IMR-90 (cell line): ENCODE measurements at regions not wholly inside any gene's neighbourhood (a gene's known extent, or its start where the extent isn't known, plus 50 kb on each side); places are given as distances from the start of the nearest gene placed in this dataset.

Experiments
- ATAC-seq: fragments of 200-7000 bp; cut with Tn5 transposase; 2 replicates; pipeline ENCODE4 v1.9.1; 2020; ENCODE audit warnings: low read depth, mild to moderate bottlenecking, moderate library complexity
- BruUV-seq: library from RNA; stranded (reverse); fragments of 400-500 nt; replicated peaks from 2 replicates; lab custom pipeline; 2021; lab: Mats Ljungman, UMichigan
- CTCF ChIA-PET: fragments of 300-600 bp; formaldehyde crosslinking; extraction: SDS; loops from one replicate; lab custom pipeline; 2021; ENCODE audit warnings: antibody characterized with exemption; lab: Yijun Ruan, JAX
- POLR2A ChIA-PET: fragments of 300-600 bp; sonication (Branson Sonifier 250); formaldehyde crosslinking; loops from one replicate; lab custom pipeline; 2022; ENCODE audit warnings: antibody characterized with exemption; ENCODE audit not compliant: unreplicated experiment; lab: Charles Lee
- DNase-seq: peaks from one replicate; pipeline ENCODE4 v3.0.0; 2013
- H2AFZ ChIP-seq: replicated peaks from 2 replicates; pipeline ENCODE3; 2013; ENCODE audit warnings: low read length, mild to moderate bottlenecking; ENCODE audit not compliant: poor library complexity
- H2AK5ac ChIP-seq: 2 replicates; pipeline ENCODE4 v1.6.1; 2013; ENCODE audit warnings: low read depth, low read length, inconsistent platforms
- H2AK9ac ChIP-seq: replicated peaks from 2 replicates; pipeline ENCODE3; 2013; ENCODE audit warnings: mild to moderate bottlenecking, low read depth, low read length, moderate library complexity; ENCODE audit not compliant: poor library complexity
- H2BK120ac ChIP-seq: 2 replicates; pipeline ENCODE4 v1.6.1; 2013; ENCODE audit warnings: low read depth, low read length, inconsistent platforms
- H2BK15ac ChIP-seq: 3 replicates; pipeline ENCODE4 v1.6.1; 2013; ENCODE audit warnings: low read depth, low read length, inconsistent platforms
- H2BK20ac ChIP-seq: 2 replicates; pipeline ENCODE4 v1.6.1; 2013; ENCODE audit warnings: low read depth, mild to moderate bottlenecking, inconsistent platforms, low read length, moderate library complexity
- H2BK5ac ChIP-seq: 2 replicates; pipeline ENCODE4 v1.6.1; 2013; ENCODE audit warnings: mild to moderate bottlenecking, low read depth, low read length, inconsistent platforms; ENCODE audit not compliant: poor library complexity, severe bottlenecking
- H3K14ac ChIP-seq: replicated peaks from 2 replicates; pipeline ENCODE4 v1.6.1; 2013; ENCODE audit warnings: low read depth, low read length, inconsistent platforms
- H3K18ac ChIP-seq: 2 replicates; pipeline ENCODE4 v1.6.1; 2013; ENCODE audit warnings: low read depth, low read length, control low read depth
- H3K23ac ChIP-seq: 2 replicates; pipeline ENCODE4 v1.6.1; 2013; ENCODE audit warnings: low read depth, low read length, inconsistent platforms
- H3K27ac ChIP-seq: 2 replicates; pipeline ENCODE4 v1.5.1; 2013; ENCODE audit warnings: mild to moderate bottlenecking, control low read depth, low read length; ENCODE audit not compliant: insufficient read depth
- H3K27me3 ChIP-seq: 2 replicates; pipeline ENCODE4 v1.6.1; 2013; ENCODE audit warnings: low read length; ENCODE audit not compliant: control insufficient read depth, insufficient read depth
- H3K36me3 ChIP-seq: 2 replicates; pipeline ENCODE4 v1.6.1; 2013; ENCODE audit warnings: low read length, mixed read lengths; ENCODE audit not compliant: control insufficient read depth, insufficient read depth
- H3K4ac ChIP-seq: 2 replicates; pipeline ENCODE4 v1.6.1; 2013; ENCODE audit warnings: low read depth, low read length, inconsistent platforms
- H3K4me1 ChIP-seq: 2 replicates; pipeline ENCODE4 v1.6.1; 2013; ENCODE audit warnings: low read length, mixed read lengths; ENCODE audit not compliant: control insufficient read depth, insufficient read depth
- H3K4me2 ChIP-seq: 2 replicates; pipeline ENCODE4 v1.6.1; 2013; ENCODE audit warnings: low read depth, mild to moderate bottlenecking, control low read depth, low read length, moderate library complexity
- H3K4me3 ChIP-seq: 2 replicates; pipeline ENCODE4 v1.5.1; 2013; ENCODE audit warnings: low read depth, mild to moderate bottlenecking, control low read depth, low read length, moderate library complexity; ENCODE audit not compliant: insufficient read depth
- H3K56ac ChIP-seq: 2 replicates; pipeline ENCODE4 v1.6.1; 2013; ENCODE audit warnings: low read length, inconsistent platforms; ENCODE audit not compliant: insufficient read depth; ENCODE audit errors: extremely low read depth
- H3K79me1 ChIP-seq, 2 experiments: 2 replicates each; pipeline ENCODE4 v1.6.1; 2013; ENCODE audit warnings: low read length in 2 of 2, inconsistent platforms in 1 of 2, low read depth in 1 of 2
- H3K9ac ChIP-seq: 2 replicates; pipeline ENCODE4 v1.6.1; 2013; ENCODE audit warnings: low read depth, low read length, control low read depth
- H3K9me1 ChIP-seq: 2 replicates; pipeline ENCODE4 v1.6.1; 2013; ENCODE audit warnings: low read length, inconsistent platforms; ENCODE audit not compliant: insufficient read depth
- H3K9me3 ChIP-seq: 2 replicates; pipeline ENCODE4 v1.6.1; 2013; ENCODE audit warnings: low read length; ENCODE audit not compliant: control insufficient read depth, insufficient read depth
- H4K20me1 ChIP-seq: 2 replicates; pipeline ENCODE4 v1.6.1; 2013; ENCODE audit warnings: low read length, inconsistent platforms; ENCODE audit not compliant: insufficient read depth
- H4K5ac ChIP-seq: 2 replicates; pipeline ENCODE4 v1.6.1; 2013; ENCODE audit warnings: mild to moderate bottlenecking, low read depth, low read length, control low read depth
- H4K8ac ChIP-seq, 2 experiments: 2 replicates each; pipeline ENCODE4 v1.6.1; 2013; ENCODE audit warnings: low read depth in 2 of 2, low read length in 2 of 2, control low read depth in 1 of 2, inconsistent platforms in 1 of 2
- H4K91ac ChIP-seq: 2 replicates; pipeline ENCODE4 v1.6.1; 2013; ENCODE audit warnings: low read depth, low read length, inconsistent platforms; ENCODE audit not compliant: insufficient read depth
- BHLHE40 ChIP-seq: fragments of 150-350 bp; IDR thresholded peaks from 2 replicates; pipeline ENCODE4 v1.6.1; 2016; ENCODE audit warnings: mild to moderate bottlenecking, low read depth, low read length
- CEBPB ChIP-seq: IDR thresholded peaks from 2 replicates; pipeline ENCODE4 v1.6.1; 2012; ENCODE audit warnings: low read depth, low read length, improper control_type of control experiment
- CHD1 ChIP-seq: IDR thresholded peaks from 2 replicates; pipeline ENCODE4 v1.6.1; 2012; ENCODE audit warnings: low read depth, low read length, improper control_type of control experiment
- FOS ChIP-seq: fragments of 150-350 bp; IDR thresholded peaks from 2 replicates; pipeline ENCODE4 v1.6.1; 2016; ENCODE audit warnings: low read depth, low read length
- MAFK ChIP-seq: IDR thresholded peaks from 2 replicates; pipeline ENCODE4 v1.6.1; 2012; ENCODE audit warnings: low read depth, low read length, improper control_type of control experiment
- MAZ ChIP-seq: IDR thresholded peaks from 2 replicates; pipeline ENCODE4 v1.6.1; 2012; ENCODE audit warnings: low read depth, mild to moderate bottlenecking, low read length, improper control_type of control experiment, moderate library complexity, borderline replicate concordance
- MXI1 ChIP-seq: IDR thresholded peaks from 2 replicates; pipeline ENCODE4 v1.6.1; 2012; ENCODE audit warnings: low read depth, mild to moderate bottlenecking, low read length, moderate library complexity, borderline replicate concordance
- NFE2L2 ChIP-seq: fragments of 150-350 bp; IDR thresholded peaks from 2 replicates; pipeline ENCODE4 v1.6.1; 2016; ENCODE audit warnings: low read depth, mild to moderate bottlenecking, low read length
- POLR2A ChIP-seq: IDR thresholded peaks from 2 replicates; pipeline ENCODE4 v1.6.1; 2012; ENCODE audit warnings: mild to moderate bottlenecking, low read depth, low read length
- RAD21 ChIP-seq: IDR thresholded peaks from 2 replicates; pipeline ENCODE4 v1.6.1; 2012; ENCODE audit warnings: low read length, improper control_type of control experiment
- RCOR1 ChIP-seq: IDR thresholded peaks from 2 replicates; pipeline ENCODE4 v1.6.1; 2012; ENCODE audit warnings: mild to moderate bottlenecking, low read length, improper control_type of control experiment; ENCODE audit not compliant: insufficient replicate concordance
- RFX5 ChIP-seq: IDR thresholded peaks from 2 replicates; pipeline ENCODE4 v1.8.0; 2012; ENCODE audit warnings: low read depth, mild to moderate bottlenecking, low read length, moderate library complexity
- SMC3 ChIP-seq: fragments of 150-350 bp; IDR thresholded peaks from 2 replicates; pipeline ENCODE4 v1.6.1; 2016; ENCODE audit warnings: low read depth, mild to moderate bottlenecking, antibody characterized with exemption, low read length, moderate library complexity
- WGBS, 2 experiments: methylation state at CpG; one replicate each; pipeline versions ENCODE4 v1.1.5 to v1.1.7; 2013; ENCODE audit warnings: missing lambda C conversion rate in 2 of 2; ENCODE audit not compliant: insufficient read length in 1 of 2; ENCODE audit errors: extremely low coverage in 2 of 2; 5-methylcytosine and 5-hydroxymethylcytosine counted together
- dilution Hi-C: fragments of 300-500 bp; cut with HindIII; formaldehyde crosslinking; loops from one replicate; pipeline ENCODE4 v1.14.3; 2018; ENCODE audit warnings: low sequenced_read_pairs; ENCODE audit not compliant: unreplicated experiment
- in situ Hi-C: fragments of 300-500 bp; cut with MboI; formaldehyde crosslinking; loops from 3 replicates; pipeline ENCODE4 v1.14.3; 2019; ENCODE audit warnings: low sequenced_read_pairs, inconsistent platforms, mixed read lengths
- intact Hi-C: fragments of 100-400 bp; cut with micrococcal nuclease; formaldehyde crosslinking; loops from 2 replicates; pipeline ENCODE4 v1.10.0; 2022
- TF ChIP-seq, protein P1 (sequence below): fragments of 150-350 bp; IDR thresholded peaks from 2 replicates; pipeline ENCODE4 v1.6.1; 2016; ENCODE audit warnings: low read depth, mild to moderate bottlenecking, low read length, moderate library complexity, borderline replicate concordance
- TF ChIP-seq, protein P2 (sequence below): conservative IDR thresholded peaks from 2 replicates; pipeline ENCODE4 v1.5.1; 2012; ENCODE audit warnings: mild to moderate bottlenecking, low read depth, low read length, improper control_type of control experiment
- TF ChIP-seq, protein P3 (sequence below): fragments of 150-350 bp; IDR thresholded peaks from 2 replicates; pipeline ENCODE4 v1.6.1; 2017; ENCODE audit warnings: mild to moderate bottlenecking, antibody characterized with exemption, low read length, low read depth

DNA sequence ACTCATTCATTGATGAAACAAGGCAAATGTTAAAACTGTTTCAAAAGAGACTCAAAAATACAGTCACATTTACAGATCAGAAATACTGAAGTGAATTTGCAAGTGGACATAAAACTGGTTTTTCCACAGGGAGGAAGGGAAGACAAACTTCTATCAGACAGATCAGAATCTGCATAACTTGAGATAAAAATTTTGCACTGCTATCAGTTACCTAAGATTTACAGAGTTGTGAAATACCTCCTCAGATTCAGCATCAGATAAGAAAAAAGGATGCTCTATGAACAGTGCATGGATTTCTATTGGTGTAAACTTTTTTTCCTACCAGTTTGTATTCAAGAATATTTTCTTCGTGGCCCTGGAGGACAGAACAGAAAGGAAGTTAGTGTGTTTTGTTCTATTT lies 575.4 kb downstream of the RWDD3 start:
- intact Hi-C loops (no loop called here), in situ Hi-C loops (no loop called here), dilution Hi-C loops (no loop called here)
- no peak overlapping the region for H3K9ac ChIP-seq
- H3K9me3 ChIP-seq = no peaks in the 10 kb centered on the region
- H3K9me1 ChIP-seq = no peaks in the 10 kb centered on the region
- ATAC-seq = no peak
- H3K79me1 ChIP-seq = no peaks in the 10 kb centered on the region
- no peak overlapping the region for H4K91ac ChIP-seq
- H4K8ac ChIP-seq = no peak overlapping the region
- DNase-seq = no peak
- POLR2A ChIA-PET = no interaction called here
- WGBS, 2 experiments = no CpG with 5 or more reads among the region's 1 CpG
- no peak overlapping the region for H2AK9ac ChIP-seq
- H3K4me3 ChIP-seq = no peak overlapping the region
- H3K23ac ChIP-seq = no peak overlapping the region
- TF ChIP-seq FOS (no peak), RFX5 (no peak), SMC3 (no peak), BHLHE40 (no peak), MAFK (no peak), MXI1 (no peak), NFE2L2 (no peak), RCOR1 (no peak), CEBPB (no peak), RAD21 (no peak), CHD1 (no peak), MAZ (no peak), POLR2A (no peak)
- TF ChIP-seq, protein P1, sequence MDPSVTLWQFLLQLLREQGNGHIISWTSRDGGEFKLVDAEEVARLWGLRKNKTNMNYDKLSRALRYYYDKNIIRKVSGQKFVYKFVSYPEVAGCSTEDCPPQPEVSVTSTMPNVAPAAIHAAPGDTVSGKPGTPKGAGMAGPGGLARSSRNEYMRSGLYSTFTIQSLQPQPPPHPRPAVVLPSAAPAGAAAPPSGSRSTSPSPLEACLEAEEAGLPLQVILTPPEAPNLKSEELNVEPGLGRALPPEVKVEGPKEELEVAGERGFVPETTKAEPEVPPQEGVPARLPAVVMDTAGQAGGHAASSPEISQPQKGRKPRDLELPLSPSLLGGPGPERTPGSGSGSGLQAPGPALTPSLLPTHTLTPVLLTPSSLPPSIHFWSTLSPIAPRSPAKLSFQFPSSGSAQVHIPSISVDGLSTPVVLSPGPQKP = no peak
- TF ChIP-seq, protein P2, sequence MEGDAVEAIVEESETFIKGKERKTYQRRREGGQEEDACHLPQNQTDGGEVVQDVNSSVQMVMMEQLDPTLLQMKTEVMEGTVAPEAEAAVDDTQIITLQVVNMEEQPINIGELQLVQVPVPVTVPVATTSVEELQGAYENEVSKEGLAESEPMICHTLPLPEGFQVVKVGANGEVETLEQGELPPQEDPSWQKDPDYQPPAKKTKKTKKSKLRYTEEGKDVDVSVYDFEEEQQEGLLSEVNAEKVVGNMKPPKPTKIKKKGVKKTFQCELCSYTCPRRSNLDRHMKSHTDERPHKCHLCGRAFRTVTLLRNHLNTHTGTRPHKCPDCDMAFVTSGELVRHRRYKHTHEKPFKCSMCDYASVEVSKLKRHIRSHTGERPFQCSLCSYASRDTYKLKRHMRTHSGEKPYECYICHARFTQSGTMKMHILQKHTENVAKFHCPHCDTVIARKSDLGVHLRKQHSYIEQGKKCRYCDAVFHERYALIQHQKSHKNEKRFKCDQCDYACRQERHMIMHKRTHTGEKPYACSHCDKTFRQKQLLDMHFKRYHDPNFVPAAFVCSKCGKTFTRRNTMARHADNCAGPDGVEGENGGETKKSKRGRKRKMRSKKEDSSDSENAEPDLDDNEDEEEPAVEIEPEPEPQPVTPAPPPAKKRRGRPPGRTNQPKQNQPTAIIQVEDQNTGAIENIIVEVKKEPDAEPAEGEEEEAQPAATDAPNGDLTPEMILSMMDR = no peak
- TF ChIP-seq, protein P3, sequence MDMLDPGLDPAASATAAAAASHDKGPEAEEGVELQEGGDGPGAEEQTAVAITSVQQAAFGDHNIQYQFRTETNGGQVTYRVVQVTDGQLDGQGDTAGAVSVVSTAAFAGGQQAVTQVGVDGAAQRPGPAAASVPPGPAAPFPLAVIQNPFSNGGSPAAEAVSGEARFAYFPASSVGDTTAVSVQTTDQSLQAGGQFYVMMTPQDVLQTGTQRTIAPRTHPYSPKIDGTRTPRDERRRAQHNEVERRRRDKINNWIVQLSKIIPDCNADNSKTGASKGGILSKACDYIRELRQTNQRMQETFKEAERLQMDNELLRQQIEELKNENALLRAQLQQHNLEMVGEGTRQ = no peak
- H2BK15ac ChIP-seq = no peak overlapping the region
- H3K56ac ChIP-seq = no peak overlapping the region
- no peak overlapping the region for H2BK20ac ChIP-seq
- H3K4me2 ChIP-seq = no peak overlapping the region
- H2AK5ac ChIP-seq = no peak overlapping the region
- H3K27ac ChIP-seq = no peak overlapping the region
- no peak overlapping the region for H4K5ac ChIP-seq
- H2AFZ ChIP-seq = no peak overlapping the region
- no peaks in the 10 kb centered on the region for H3K36me3 ChIP-seq
- H3K27me3 ChIP-seq = no peaks in the 10 kb centered on the region
- no peaks in the 10 kb centered on the region for H4K20me1 ChIP-seq
- H2BK5ac ChIP-seq = no peak overlapping the region
- H3K4me1 ChIP-seq = no peaks in the 10 kb centered on the region
- no peak overlapping the region for H3K4ac ChIP-seq
- CTCF ChIA-PET = no interaction called here
- H2BK120ac ChIP-seq = no peak overlapping the region
- BruUV-seq = no TSS peak
- H3K18ac ChIP-seq = no peak overlapping the region
- H3K14ac ChIP-seq = no peak overlapping the region
